CD14-positive monocyte (primary cell): ENCODE measurements at regions not wholly inside any gene's neighbourhood (a gene's known extent, or its start where the extent isn't known, plus 50 kb on each side); places are given as distances from the start of the nearest gene placed in this dataset.

Experiments
- DNase-seq, 3 donors: peaks; one replicate each; pipeline ENCODE4 v3.0.0-alpha.2; 2011 to 2022
- H2AFZ ChIP-seq: 2 replicates; pipeline ENCODE4 v1.6.0; 2012; ENCODE audit warnings: mild to moderate bottlenecking, low read depth, low read length, inconsistent platforms; ENCODE audit not compliant: insufficient read depth, poor library complexity, severe bottlenecking
- H3K27ac ChIP-seq, 2 donors: 1 replicate in 1 of 2; 2 replicates in 1 of 2; pipeline ENCODE4 v1.5.1; 2012 to 2013; ENCODE audit warnings: low read length in 2 of 2, control low read depth in 1 of 2, inconsistent platforms in 1 of 2, low read depth in 1 of 2, mild to moderate bottlenecking in 1 of 2
- H3K27me3 ChIP-seq, 2 donors: one replicate each; pipeline versions ENCODE4 v1.6.0 to v1.6.1; 2011 to 2013; ENCODE audit warnings: low read length in 2 of 2; ENCODE audit not compliant: control insufficient read depth in 2 of 2, insufficient read depth in 2 of 2
- H3K36me3 ChIP-seq, 2 donors: replicated peaks in 1 of 2; 1 replicate in 1 of 2; 2 replicates in 1 of 2; pipeline versions ENCODE4 v1.5.1 to v1.6.1; 2012 to 2013; ENCODE audit warnings: low read length in 2 of 2, control low read depth in 1 of 2, inconsistent platforms in 1 of 2, mild to moderate bottlenecking in 1 of 2; ENCODE audit not compliant: insufficient read depth in 2 of 2, control insufficient read depth in 1 of 2
- H3K4me1 ChIP-seq, 2 donors: 1 replicate in 1 of 2; 2 replicates in 1 of 2; pipeline versions ENCODE4 v1.5.1 to v1.6.1; 2012 to 2013; ENCODE audit warnings: low read length in 2 of 2, control low read depth in 1 of 2, inconsistent platforms in 1 of 2, mild to moderate bottlenecking in 1 of 2, moderate library complexity in 1 of 2; ENCODE audit not compliant: insufficient read depth in 2 of 2, control insufficient read depth in 1 of 2
- H3K4me2 ChIP-seq: replicated peaks from 2 replicates; pipeline ENCODE3; 2012; ENCODE audit warnings: low read length, moderate library complexity, mild to moderate bottlenecking; ENCODE audit not compliant: poor library complexity, severe bottlenecking; ENCODE audit errors: extremely low read depth
- H3K4me3 ChIP-seq, 3 experiments: fragments of 200-600 bp in 1 of 3; sonication (generic) in 1 of 3; replicated peaks in 1 of 3; 1 replicate in 2 of 3; 2 replicates in 1 of 3; pipeline ENCODE4 v1.5.1; 2011 to 2013; ENCODE audit warnings: low read length in 3 of 3, mild to moderate bottlenecking in 3 of 3, control low read depth in 2 of 3, low read depth in 2 of 3, inconsistent platforms in 1 of 3, moderate library complexity in 1 of 3
- H3K79me2 ChIP-seq: 2 replicates; pipeline ENCODE4 v1.6.0; 2012; ENCODE audit warnings: mild to moderate bottlenecking, control low read depth, inconsistent platforms, low read length, moderate library complexity; ENCODE audit not compliant: insufficient read depth
- H3K9ac ChIP-seq: 2 replicates; pipeline ENCODE4 v1.6.0; 2017; ENCODE audit warnings: low read length, mild to moderate bottlenecking; ENCODE audit not compliant: insufficient read depth, poor library complexity, severe bottlenecking
- H3K9me3 ChIP-seq, 2 donors: replicated peaks in 1 of 2; 1 replicate in 1 of 2; 2 replicates in 1 of 2; pipeline versions ENCODE4 v1.5.1 to v1.6.1; 2012 to 2013; ENCODE audit warnings: low read length in 2 of 2, control low read depth in 1 of 2; ENCODE audit not compliant: control insufficient read depth in 1 of 2, insufficient read depth in 1 of 2
- H4K20me1 ChIP-seq: 2 replicates; pipeline ENCODE4 v1.6.0; 2012; ENCODE audit warnings: mild to moderate bottlenecking, low read length, control low read depth, moderate library complexity; ENCODE audit not compliant: insufficient read depth
- H3K27ac Mint-ChIP-seq, 7 donors: one replicate each; pipeline ENCODE4 v1.8.0; 2020; ENCODE audit warnings: mild to moderate bottlenecking in 7 of 7, mixed read lengths in 7 of 7, moderate library complexity in 6 of 7, inconsistent platforms in 2 of 7
- H3K27me3 Mint-ChIP-seq, 3 donors: one replicate each; pipeline ENCODE4 v1.8.0; 2021 to 2022; ENCODE audit warnings: low read depth in 3 of 3, mild to moderate bottlenecking in 3 of 3, mixed read lengths in 3 of 3, moderate library complexity in 3 of 3, inconsistent platforms in 1 of 3
- H3K36me3 Mint-ChIP-seq, 2 donors: one replicate each; pipeline ENCODE4 v1.8.0; 2020; ENCODE audit warnings: mixed read lengths in 2 of 2, inconsistent platforms in 1 of 2, mild to moderate bottlenecking in 1 of 2
- H3K4me1 Mint-ChIP-seq: one replicate; pipeline ENCODE4 v1.8.0; 2020; ENCODE audit warnings: mild to moderate bottlenecking, mixed read lengths
- H3K4me3 Mint-ChIP-seq, 2 donors: one replicate each; pipeline ENCODE4 v1.8.0; 2020; ENCODE audit warnings: mild to moderate bottlenecking in 2 of 2, mixed read lengths in 2 of 2, moderate library complexity in 1 of 2
- H3K9me3 Mint-ChIP-seq, 7 donors: one replicate each; pipeline ENCODE4 v1.8.0; 2020 to 2022; ENCODE audit warnings: mixed read lengths in 7 of 7, mild to moderate bottlenecking in 6 of 7, moderate library complexity in 6 of 7, inconsistent platforms in 2 of 7
- WGBS: methylation state at CpG from one replicate; pipeline ENCODE4 v1.1.5; 2013; ENCODE audit warnings: missing lambda C conversion rate; ENCODE audit not compliant: insufficient coverage; 5-methylcytosine and 5-hydroxymethylcytosine counted together
- intact Hi-C, 2 donors: fragments of 100-400 bp; cut with micrococcal nuclease; formaldehyde crosslinking; loops; one replicate each; pipeline versions ENCODE4 v1.15.0 to v1.15.1; 2023
- TF ChIP-seq, protein P1 (sequence below): fragments of 200-600 bp; IDR thresholded peaks from one replicate; pipeline ENCODE4 v1.8.0; 2022; ENCODE audit warnings: antibody characterized with exemption, mild to moderate bottlenecking

DNA sequence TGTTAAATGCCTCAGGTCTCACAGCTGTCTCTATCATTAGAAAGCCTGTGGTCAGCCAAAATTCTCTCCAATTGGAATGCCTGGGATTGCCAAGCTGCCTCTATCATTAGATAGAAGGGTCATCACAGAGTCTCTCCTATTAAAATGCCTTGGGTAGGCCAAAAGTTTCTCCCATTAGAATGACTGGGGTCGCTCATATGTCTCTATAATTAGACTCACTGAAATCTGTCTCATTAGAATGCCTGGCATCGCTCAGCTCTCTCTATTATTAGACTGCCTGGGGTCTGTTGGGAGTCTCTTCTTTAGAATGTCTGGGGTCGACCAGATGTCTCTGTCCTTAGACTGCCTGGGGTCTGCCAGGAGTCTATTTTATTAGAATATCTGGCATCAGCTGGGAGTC lies 2265.1 kb downstream of the TP53TG3F start:
- no CpG with 5 or more reads among the region's 3 CpGs for WGBS
- intact Hi-C loops: no loop called here
- Histone ChIP-seq H3K27me3 (no peaks in the 10 kb centered on the region), H3K36me3 (no peaks in the 10 kb centered on the region), H2AFZ (no peak overlapping the region), H3K4me2 (no peak overlapping the region), H3K9ac (no peak overlapping the region), H3K79me2 (no peaks in the 10 kb centered on the region), H3K27ac (no peak overlapping the region), H3K9me3 (peaks cover 71 to 80% of the 10 kb centered on the region in 2 donors), H3K4me3 (no peak overlapping the region), H3K4me1 (no peaks in the 10 kb centered on the region), H4K20me1 (no peaks in the 10 kb centered on the region)
- no peaks in the 10 kb centered on the region for H3K36me3 Mint-ChIP-seq
- TF ChIP-seq, protein P1, sequence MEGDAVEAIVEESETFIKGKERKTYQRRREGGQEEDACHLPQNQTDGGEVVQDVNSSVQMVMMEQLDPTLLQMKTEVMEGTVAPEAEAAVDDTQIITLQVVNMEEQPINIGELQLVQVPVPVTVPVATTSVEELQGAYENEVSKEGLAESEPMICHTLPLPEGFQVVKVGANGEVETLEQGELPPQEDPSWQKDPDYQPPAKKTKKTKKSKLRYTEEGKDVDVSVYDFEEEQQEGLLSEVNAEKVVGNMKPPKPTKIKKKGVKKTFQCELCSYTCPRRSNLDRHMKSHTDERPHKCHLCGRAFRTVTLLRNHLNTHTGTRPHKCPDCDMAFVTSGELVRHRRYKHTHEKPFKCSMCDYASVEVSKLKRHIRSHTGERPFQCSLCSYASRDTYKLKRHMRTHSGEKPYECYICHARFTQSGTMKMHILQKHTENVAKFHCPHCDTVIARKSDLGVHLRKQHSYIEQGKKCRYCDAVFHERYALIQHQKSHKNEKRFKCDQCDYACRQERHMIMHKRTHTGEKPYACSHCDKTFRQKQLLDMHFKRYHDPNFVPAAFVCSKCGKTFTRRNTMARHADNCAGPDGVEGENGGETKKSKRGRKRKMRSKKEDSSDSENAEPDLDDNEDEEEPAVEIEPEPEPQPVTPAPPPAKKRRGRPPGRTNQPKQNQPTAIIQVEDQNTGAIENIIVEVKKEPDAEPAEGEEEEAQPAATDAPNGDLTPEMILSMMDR: no peak
- H3K4me1 Mint-ChIP-seq: no peaks in the 10 kb centered on the region
- H3K4me3 Mint-ChIP-seq: no peak overlapping the region
- peaks cover 0 to 3% (median 2%) of the 10 kb centered on the region in 3 donors for H3K27me3 Mint-ChIP-seq
- peaks cover 16 to 65% (median 43%) of the 10 kb centered on the region in 7 donors for H3K9me3 Mint-ChIP-seq
- no peak for DNase-seq
- H3K27ac Mint-ChIP-seq: no peak overlapping the region

DNA sequence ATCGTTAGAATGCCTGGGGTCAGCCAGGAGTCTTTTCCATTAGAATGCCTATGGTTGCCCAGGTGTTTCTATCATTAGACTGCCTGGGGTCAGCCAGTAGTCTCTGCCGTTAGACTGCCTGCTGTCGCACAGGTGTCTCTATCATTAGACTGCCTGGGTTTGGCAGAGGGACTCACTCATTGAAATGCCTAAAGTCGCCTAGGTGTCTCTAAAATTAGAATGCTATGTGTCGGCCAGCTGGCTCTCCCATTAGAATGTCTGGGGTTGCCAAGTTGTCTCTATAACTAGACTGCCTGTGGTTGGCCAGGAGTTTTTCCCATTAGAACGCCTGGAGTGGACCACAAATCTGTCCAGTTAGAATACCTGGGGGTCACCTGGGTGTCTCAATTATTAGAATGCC lies 2266.5 kb downstream of the TP53TG3F start:
- 77% methylated on average over 6 of the region's 6 CpGs for WGBS
- Histone ChIP-seq H3K4me3 (no peak overlapping the region), H2AFZ (no peak overlapping the region), H3K36me3 (no peaks in the 10 kb centered on the region), H3K9ac (no peak overlapping the region), H3K27me3 (no peaks in the 10 kb centered on the region), H3K79me2 (no peaks in the 10 kb centered on the region), H4K20me1 (no peaks in the 10 kb centered on the region), H3K9me3 (peaks cover 85 to 94% of the 10 kb centered on the region in 2 donors), H3K4me2 (no peak overlapping the region), H3K4me1 (no peaks in the 10 kb centered on the region), H3K27ac (no peak overlapping the region)
- intact Hi-C loops: no loop called here
- Mint-ChIP-seq H3K4me1 (no peaks in the 10 kb centered on the region), H3K9me3 (peaks cover 16 to 76% (median 48%) of the 10 kb centered on the region in 7 donors), H3K36me3 (no peaks in the 10 kb centered on the region), H3K27me3 (peaks cover 0 to 3% (median 2%) of the 10 kb centered on the region in 3 donors), H3K27ac (no peak overlapping the region), H3K4me3 (no peak overlapping the region)
- no peak for DNase-seq
- TF ChIP-seq, protein P1: no peak
